SKM-1 (cell line): ENCODE measurements at regions not wholly inside any gene's neighbourhood (a gene's known extent, or its start where the extent isn't known, plus 50 kb on each side); places are given as distances from the start of the nearest gene placed in this dataset.

ENCODE experiments used
- DNase-seq: peaks from one replicate; lab custom pipeline; 2025; ENCODE audit not compliant: unreplicated experiment; lab: John Stamatoyannopoulos, UW

DNA sequence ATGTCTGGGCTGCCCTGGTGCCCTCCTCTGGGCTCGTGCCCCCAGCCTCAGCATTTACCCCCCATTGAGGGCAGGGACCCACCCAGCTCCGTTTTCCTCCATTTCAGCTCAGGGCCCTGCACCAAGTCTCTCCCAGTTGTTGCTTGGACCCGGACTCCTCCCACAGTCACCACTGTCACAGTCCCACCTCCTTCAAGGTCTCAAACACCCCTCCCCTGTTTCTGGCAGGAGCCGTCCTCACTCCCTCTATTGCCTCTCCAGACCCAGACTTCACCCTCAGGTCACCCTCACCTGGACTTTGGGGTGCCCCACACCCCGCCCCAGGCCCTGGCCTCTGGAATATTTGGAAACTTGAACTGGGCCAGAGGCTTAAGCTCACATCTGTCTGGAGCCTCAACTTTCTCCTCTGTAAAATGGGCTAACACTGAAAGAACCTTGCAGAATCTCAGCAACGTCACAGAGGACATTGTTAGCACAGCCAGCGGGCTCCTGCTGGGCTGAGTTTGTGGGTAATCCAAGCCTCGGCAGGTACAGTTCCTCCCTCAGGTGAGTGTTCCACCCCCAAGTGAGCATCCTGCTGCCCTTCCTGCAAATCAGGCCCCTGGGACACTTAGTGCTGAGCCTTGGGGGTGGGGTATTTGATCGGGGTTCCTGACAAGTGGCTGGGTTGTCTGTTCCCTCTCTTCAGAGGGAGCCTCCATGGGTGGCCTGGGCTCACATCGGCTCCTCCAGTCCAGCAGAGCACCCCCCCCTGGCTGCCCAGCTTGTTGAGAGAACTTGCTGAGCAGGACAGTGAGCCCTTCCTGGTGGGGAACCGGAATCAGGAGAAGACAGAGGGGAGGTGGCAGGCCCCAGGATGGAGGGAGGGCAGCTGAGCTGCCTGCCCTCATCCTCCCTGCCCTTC, 130.1 kb downstream of the C9orf50 start:
- no peak for DNase-seq

DNA sequence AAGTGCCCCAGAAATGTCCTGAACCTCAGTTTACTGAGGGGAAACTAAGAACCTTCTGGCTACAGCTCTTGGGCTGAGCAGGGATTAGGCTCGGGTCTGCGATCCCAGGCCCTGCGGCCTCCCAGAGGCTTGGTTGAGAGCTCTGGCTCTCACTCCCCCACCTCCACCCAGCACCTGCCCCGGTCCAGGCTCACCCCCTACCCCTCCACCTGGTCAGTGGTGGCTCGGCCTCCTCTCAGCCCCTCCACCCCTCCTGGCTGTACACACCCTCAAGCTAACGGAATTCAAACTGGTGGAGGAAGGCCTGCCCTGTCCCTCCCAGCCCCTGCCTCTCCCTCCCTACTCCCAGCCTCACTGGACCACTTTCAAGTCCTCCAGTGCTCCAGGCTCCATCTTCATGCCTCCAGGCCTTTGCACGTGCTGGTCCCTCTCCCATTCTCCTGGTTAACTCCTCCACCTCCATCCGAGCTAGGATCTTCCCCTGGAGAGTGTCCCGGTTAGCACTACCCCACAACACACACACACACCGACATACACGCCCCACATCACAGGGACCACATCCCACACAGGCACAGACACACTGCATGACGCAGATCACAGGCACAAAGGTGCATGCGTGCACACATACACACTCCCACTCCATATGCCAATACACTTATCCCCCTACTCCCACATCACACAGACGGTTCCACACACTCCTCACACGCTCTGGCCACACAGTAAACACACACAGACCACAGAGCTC, 130.9 kb downstream of the C9orf50 start:
- DNase-seq = no peak

- no peak for DNase-seq
Measured at GRCh38 chr9:129487658-129488483, 133.0 kb downstream of the C9orf50 start.

DNA sequence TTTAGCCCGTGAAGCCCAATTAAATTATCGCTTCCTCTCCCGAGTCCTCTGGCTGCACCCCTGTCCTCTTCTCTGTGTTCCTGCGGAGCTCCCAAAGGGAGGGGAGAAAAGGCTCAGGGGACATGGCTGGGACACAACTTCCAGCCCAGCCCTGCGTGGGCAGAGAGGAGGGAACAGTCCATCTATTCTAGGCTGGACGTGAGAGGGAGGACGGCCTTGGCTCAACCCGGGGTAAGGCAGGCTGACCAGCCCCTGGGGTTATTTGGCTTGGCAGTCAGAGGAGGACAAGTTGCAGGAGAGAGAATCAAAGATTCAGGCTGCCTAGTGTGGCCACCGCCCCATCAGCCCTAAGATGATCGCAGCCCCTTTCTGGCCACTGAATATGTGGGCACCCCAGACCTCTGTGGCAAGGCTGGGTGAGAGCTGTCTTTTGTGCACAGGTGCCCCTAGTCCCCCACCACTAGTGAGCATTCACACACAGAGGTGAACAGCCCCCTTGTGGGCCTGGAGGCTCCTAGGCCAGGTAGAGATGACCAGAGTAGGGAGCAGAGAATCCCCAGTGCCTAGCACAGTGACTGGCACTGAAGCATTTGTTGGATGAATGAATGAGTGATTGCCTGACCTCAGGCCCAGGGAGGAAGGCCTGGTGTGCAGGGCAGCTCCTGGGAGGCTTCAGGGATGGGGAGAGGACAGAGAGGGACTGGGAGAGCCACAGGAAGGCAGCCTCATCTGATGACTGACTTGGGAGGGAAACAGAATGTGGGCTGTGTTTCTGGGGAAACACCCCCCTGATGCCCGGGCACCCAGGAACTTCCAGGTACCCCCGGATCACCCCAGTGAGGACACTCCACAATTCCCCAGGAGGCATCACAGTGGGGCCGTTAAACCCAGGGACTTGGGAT, 133.9 kb downstream of the C9orf50 start:
- DNase-seq = no peak

- DNase-seq = no peak
Measured at GRCh38 chr9:129485145-129485774, 135.6 kb downstream of the C9orf50 start.

DNA sequence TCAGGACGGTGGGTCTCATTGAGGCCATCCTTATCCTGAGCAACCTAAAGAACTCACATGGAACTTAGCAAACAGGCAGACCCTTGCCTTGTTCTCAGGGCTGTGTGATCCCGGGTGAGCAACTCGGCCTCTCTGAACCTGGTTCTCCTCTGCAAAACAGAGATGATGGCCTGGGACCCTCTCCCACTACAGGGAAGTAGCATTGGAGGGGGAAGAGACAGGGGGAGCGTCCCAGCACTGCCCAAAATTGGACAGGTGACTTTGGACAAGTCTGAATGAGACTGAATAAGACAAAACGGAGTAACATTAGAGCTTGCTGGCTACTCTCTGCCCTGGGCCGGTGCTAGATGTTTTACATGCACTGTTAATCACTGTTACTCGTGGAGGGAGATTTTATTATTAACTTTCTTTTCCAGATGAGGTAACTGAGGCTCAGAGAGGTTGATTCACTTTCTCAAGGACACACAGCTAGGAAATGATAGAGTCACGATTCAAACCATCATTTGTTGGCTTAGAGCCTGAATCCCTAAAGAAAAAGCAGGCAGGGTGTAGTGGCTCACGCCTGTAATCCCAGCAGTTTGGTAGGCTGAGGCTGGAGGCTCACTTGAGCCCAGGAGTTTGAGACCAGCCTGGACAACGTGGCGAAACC, 136.4 kb downstream of the C9orf50 start:
- DNase-seq = no peak

DNA sequence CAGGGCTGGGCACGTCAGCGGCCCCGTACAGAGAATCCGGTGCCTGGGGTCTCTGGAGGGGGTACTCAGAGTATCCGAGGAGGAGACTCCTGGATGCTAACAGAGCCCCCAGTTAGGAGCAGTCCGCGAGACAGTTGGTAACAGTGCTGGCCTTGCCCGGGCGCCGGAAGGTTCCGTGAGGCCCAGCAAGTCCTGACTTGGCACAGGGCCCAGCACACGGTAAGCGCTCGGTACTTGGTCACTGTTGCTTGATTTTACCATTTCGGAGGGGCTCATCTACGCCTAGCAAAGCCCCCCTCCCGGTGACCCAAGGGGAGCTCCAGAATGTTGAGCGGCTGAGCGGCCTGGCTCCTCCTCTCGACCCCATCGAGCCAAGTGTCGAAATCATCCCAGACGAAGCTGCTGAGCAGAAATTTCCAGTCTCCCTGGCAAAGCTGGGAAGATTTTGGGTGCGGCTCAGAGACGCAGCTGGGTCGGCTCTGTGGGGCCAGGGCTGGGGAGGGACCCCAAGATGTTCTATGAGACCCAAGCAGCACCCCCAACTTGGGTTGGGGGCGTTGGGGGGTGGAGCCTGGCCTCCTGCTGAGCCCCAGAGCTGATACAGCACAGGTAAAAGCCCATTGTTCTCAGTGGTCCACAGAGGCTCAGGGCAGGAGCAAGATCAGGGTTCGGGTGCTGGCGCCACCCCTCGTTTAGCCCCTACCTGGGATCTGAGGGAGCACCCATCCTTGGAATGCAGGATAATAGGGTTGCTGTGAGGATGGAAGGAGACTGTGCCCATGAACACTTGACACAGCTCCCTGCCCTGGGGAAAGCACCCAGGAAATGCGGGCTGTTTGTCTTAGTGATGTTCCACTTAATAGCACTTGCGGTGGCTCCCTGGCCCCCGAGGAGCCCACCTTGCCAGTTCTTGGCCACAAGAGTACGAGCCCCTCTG, 137.2 kb downstream of the C9orf50 start:
- DNase-seq = no peak

GRCh38 chr9:129482521-129483414, 138.1 kb downstream of the C9orf50 start:
- no peak for DNase-seq

GRCh38 chr9:129481810-129482511, 138.9 kb downstream of the C9orf50 start:
- no peak for DNase-seq

DNA sequence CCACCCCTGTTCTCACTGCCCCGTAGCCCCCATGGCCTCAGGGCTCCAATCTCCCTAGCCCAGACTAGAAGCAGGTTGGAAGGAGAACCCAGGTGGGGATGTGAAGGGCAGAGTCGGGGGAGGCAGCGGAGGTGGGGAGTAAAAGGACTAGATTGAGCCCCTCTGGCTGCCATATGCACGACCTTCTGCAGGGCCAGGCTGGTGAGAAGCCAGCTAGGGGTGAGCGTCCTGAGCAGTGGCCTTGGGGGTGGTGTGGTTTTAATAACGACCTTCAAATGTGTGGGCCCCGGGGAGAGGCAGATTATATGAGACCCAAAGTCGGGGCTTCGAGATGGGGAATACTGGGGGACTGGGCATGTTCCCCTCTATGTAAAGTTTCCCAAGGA, 139.5 kb downstream of the C9orf50 start:
- DNase-seq = no peak

DNA sequence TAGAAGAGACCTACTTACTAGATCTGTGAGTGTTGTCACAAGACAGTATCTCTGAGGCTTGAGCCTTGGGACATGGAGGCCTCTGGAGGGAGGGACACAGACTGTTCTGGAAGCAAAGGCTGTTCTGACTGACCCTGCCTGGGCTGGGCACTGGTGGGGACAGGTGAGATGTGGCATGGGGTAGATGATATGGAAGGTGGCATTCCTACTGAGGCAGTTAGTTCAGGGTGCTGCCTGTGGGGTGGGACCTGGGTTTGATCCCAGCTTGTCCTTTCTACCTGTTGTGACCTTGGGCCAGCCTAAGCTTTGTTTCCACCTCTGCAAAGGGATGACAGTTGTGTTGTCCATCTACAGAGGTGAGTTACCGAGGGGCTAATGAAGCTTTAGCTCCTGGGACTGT, 140.2 kb downstream of the C9orf50 start:
- DNase-seq = no peak

GRCh38 chr9:129480227-129480626, 140.7 kb downstream of the C9orf50 start:
- DNase-seq = no peak

GRCh38 chr9:129479631-129480011, 141.3 kb downstream of the C9orf50 start:
- no peak for DNase-seq

DNA sequence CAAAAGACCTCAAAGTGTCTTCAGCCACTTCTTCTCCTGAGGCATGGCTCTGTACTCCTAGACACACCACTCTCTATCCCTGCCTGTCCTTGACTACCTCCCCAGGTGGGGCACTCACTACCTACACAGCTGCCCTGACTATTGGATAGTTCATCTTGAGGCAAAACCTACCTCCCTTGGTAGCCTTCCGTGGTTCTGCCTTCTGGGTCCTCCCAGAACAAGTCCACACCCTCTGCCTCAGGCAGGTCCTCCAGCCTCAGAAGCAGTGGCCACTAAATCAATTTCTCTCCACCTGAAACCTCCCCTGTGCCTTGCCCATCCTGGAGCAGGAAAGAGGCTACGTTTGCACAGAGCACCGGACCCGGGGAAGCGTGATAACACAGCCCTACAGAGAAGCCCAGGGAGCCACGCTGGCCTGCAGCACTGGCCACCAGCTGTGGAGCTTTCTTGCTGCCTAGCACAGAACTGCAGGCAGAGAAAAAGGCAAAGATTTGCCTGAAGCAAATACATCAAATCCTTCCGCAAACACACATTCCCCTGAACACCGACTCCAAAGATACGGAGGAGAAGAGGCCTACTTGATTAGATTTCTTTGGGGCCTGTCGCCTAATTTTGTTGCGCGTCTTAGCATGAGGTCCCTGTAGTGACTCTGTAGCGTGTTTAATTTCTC, 141.8 kb downstream of the C9orf50 start:
- DNase-seq = no peak

GRCh38 chr9:129478461-129478860, 142.4 kb downstream of the C9orf50 start:
- no peak for DNase-seq
